ENCODE measurements at regions not wholly inside any gene's neighbourhood (a gene's known extent, or its start where the extent isn't known, plus 50 kb on each side); places are given as distances from the start of the nearest gene placed in this dataset.

DNA sequence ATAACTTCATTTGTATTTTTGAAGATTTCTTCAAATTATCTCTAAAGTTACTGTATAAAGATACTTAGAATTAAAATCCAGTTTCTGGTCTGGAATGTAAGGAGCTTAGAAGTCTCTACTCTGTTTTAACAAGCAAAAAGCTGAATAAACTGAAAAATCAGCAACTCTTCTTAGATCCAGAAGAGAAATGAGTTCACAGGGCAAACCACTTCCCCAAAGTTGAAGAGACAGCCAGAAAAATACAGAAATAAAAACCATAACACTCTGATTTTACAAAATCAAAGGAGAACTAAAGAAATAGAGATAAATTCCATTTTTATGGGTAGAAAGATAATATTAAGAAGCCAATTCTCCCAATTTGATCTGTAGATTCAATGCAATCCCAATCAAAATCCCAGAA is 1166.8 kb downstream of the ADGRL3 start:
- DNase-seq (ENCODE audit: low spot score), result no peak

DNA sequence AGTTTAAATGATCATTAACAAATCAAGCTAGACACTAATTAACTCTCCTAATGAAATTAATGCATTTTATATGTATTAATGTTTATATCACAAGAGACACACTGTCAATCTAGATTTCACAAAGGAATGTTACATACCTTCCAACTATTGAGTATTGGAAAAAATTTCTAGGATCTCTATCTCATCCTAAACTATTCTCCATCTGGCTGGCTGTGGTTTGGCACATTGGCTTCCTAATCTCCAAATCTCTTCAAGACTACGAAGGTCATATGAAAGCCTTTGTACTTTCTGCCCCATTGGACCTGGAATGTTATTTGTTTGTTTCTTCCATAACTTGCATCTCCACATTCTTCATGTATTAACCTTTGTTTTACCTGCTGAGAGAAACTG is 1160.0 kb downstream of the ADGRL3 start:
- DNase-seq (ENCODE audit: low spot score), result no peak

DNA sequence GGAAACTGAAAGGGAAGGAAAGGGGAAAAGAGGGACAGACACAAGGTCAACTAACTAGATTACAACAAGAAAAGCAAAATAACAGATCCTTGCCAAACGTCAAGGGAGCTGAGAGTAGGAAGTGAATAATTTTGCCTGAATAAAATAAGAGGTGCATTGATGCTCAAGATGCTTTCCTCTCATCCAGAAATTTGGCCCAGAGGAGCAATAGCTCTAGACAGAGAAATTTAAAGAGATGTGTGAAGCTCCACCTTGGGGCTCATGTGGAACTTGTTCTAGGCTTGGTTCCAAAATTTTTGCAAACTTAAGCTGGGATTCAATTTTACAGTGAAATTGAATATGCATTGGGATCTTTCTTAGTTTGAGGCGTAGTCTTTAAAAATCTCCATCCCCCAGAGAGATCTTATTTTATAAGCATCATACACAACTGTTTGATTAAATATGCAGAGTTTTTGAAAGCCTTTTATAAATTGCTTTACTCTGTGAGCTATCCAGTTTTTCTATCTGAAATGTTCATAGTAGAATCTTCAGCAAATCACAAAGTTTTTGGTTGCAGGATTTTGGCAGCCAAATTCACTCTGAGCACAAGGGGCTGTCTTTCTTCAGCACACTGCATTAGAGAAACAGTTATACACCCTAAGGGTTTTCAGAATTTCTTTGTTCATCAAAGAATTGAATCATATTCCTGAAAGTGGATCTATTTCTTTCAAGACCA is 1159.5 kb downstream of the ADGRL3 start:
- no peak for DNase-seq (ENCODE audit: low spot score)

DNA sequence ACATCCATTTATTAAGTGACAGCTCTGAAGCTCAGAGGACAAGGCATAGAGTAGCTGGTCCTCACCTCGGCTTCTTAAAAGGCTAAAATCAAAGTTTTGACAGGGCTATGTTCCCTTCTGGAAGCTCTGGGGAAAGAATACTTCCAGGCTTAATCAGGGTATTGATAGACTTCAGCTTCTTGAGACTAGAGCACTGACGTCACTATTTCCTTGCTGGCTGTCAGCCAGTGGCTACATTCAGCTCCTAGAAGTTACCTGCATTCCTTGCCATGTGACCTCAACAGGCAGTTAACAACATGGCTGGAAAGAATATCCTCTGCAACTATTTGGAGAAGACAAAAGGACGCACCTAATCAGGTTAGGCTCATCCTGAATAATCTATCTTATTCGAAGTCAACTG is 1144.8 kb downstream of the ADGRL3 start:
- no peak for DNase-seq (ENCODE audit: low spot score)

DNA sequence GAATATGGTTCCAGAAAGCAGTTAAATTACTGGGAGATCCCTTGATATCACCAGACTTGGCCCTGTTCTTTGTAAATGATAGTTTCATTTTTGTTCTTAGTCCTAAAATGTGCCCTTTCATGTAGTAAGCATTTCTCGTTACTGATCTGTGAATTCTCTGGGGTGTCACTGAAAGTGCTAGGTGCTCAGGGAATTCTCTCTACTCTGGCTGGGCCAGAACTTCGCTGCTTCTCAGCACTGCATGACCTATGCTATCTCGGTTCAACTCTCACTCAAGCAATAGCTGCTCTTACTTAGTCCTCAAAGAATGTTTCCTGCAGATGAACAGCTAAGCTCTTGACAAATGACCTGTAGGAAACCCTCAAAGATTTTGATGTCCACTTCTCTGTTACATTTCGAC is 1144.3 kb downstream of the ADGRL3 start:
- no peak for DNase-seq (ENCODE audit: low spot score)

DNA sequence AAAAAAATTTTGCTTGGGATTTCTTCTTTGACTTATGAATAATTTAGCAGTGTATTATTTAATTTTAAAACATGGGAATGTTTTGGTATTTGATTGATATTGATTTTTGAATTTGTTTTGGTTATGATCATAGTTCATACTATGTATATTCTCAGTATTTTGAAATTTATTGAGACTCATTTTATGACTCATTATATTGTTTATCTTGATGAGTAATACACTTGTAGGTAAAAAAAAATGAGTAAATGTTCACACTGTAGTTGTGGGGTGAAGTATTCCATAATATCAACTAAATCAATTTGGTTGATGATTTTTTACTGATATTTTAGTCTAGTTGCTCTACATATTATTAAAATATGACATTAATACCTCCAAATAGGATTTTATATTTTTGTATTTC is 1142.2 kb downstream of the ADGRL3 start:
- no peak for DNase-seq (ENCODE audit: low spot score)

DNA sequence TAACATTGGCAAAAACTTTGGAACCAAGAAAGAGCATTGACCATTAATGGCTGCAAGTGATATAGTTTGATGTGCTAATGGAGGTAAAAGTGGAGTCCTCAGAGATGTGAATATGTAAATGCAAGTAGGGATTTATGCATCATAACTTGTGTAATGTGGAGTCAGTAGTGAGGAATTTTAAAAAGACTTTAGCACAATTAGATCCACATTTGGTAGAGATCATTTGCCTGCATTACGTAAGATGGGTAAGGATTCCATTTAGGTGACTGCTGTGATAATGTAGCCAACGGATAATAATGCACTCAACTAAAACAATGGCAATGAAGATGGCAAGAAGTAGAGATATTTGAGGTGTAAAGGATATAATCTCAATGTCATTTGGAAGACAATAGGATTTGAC is 1128.4 kb downstream of the ADGRL3 start:
- DNase-seq (ENCODE audit: low spot score), result no peak

DNA sequence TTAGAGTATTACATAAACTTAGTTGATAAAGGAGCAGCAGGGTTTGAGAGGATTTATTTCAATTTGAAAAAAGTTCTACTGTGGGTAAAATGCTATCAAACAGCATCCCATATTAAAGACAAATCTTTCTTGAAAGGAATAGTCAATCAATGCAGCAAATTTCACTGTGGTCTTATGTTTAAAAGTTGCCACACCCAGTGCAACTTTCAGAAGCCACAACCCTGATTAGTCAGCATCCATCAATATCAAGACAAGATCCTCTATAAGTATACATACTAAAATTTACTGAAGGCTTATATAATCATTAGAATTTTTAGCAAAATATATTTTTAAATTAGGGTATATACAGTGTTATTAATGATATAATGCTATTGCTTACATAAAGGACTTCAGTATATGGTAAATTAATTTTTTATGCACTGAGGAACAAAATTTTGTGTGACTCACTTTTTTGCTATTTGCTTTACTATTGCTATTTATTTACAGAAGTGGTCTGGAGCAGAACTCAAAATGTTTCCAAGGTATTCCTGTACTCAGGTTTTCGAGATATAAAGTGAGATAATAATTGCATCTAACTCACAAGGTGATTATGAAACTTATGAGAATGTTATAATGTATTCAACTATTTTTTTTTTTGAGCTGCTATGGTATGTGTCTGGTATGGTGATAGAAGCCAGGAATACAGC is 1127.6 kb downstream of the ADGRL3 start:
- no peak for DNase-seq (ENCODE audit: low spot score)

DNA sequence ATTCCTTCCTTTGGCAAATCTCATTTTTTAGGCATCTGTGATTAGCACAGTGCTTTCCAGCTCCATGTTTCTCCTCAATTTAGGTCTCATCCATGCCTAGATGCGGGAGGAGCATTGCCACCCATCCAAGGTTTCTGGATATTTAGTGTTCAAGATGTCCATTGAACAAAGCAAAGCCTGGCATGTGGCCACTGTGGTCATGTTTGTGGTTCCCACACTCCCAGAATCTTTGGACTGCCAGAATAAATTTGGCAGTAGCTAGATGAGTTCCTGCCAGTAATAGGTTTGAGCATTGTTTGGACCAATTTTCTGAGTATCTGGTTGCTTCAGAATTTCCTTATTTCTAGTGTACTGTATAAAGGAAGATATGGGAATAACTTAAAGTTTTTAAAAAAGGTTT is 1124.1 kb downstream of the ADGRL3 start:
- no peak for DNase-seq (ENCODE audit: low spot score)

DNA sequence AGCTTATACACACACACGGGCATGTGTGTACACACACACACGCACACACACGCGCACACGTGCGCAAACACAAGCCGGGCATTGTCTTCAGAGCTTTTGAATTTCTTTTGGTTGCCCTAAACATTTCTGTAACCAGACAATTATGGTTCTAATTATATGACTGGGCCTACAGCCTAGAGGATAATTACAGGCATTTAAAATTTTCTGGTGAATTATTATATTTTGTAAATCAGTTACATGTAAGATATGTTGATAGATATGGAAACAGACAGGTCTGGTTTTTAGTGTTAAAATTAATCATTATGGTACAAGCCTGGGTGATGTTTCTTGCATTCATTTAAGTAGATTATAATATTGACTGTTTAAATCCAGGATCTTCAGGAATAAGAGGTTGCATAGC is 1120.5 kb downstream of the ADGRL3 start:
- DNase-seq (ENCODE audit: low spot score), result no peak

DNA sequence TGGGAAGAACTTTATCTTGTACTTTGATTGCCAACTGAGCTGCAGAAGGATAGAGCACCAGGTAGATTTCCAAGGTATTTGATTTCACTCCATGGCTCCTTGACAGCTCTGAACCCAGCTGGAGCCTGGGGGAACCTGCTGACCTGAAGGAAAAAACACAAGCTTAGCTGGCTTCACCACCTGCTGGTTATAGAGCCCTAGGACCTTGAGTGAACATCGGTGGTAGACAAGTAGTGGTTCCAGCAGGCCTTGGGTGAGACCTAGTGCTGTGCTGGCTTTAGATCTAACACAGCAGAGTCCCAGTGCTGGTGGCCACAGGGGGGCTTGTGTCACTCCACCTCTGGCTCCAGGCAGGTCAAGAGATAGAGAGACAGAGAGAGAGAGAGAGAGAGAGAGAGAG is 1102.6 kb downstream of the ADGRL3 start:
- DNase-seq (ENCODE audit: low spot score), result no peak

DNA sequence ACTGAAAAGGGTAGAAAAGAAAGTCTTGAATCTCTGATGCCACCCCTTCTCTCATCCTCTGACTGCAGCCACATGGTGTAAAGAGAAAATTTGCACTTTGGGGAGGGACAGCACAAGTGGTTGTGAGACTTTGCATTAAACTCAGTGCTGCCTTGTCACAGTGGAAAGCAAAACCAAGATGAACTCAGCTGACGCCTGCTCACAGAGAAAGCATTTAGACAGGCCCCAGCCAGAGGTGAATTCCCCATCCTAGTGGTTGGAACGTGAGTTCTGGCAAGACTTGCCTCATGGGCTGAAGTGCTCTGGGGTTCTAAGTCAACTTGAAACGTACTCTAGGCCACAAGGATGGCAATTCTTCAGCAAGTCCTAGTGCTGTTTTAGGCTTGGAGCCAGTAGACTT is 1101.4 kb downstream of the ADGRL3 start:
- no peak for DNase-seq (ENCODE audit: low spot score)

DNA sequence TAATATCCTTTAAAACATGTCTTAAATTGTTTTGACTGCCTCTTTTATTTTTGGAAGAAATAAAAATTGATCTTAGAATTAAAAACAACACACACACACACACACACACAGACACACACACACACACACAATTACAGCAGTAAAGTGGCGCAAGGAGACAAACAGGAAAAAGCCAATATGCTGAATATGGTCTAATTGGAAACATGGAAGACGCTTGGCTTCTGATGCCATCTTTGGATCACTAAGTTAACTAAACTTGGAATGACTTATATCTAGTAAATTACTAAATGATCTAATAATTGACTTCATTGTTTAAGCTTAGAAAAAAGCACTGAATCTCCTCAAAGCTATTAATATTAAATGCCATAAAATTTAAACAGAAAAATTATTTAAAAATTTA is 1093.4 kb downstream of the ADGRL3 start:
- DNase-seq (ENCODE audit: low spot score), result no peak

DNA sequence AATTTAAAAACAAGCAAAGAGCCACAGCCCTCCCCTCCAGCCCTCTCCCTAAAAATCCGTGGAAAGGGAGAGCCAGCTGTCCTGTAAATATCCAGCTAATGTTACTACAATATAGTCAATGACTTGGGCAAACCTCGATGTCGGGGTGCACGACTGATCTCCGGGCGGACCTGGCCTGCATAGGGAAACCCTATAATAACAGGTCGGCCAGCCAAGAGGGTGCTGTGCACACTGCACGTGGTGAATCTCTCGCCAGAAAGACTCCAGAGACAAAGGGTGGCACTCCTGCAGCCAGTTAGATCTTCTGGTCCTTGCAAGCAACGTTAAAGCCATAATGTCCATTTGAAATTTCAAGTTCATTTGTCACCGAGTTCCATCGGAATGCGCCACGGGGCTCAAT is 1092.8 kb downstream of the ADGRL3 start:
- no peak for DNase-seq (ENCODE audit: low spot score)

DNA sequence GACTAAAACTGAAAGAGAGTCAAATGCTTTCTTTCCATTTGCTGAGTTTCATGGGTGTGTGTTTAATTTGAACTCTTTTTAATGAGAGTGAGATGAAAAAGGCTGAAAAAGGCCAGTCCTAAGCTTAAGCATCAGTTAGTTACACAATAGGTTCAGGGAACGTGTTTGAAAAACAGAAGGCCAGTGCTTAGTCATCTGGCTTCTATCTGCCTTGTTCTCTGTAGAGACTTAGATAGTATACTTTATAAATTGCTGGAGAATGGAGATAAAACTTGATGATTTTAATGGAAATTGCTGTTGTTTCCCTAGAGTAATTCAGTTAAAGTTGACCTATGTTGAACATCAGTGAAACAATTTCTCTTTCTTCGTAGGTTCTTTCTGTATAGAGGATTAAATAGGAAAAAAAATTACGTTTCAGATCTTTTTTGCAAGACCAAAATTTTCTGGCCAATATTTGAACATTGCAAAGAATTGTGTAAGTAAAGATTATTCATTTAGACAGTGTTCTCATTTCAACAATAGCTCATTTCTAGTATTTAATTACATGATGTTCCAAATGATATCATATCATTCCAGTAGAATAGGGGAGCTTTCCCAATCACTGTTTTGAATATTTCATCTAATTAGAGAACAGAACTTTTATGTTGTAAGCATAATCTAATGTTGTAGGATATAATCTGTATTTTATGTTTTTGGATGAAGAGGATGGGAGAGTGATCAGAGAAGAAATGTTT is 1088.8 kb downstream of the ADGRL3 start:
- no peak for DNase-seq (ENCODE audit: low spot score)

DNA sequence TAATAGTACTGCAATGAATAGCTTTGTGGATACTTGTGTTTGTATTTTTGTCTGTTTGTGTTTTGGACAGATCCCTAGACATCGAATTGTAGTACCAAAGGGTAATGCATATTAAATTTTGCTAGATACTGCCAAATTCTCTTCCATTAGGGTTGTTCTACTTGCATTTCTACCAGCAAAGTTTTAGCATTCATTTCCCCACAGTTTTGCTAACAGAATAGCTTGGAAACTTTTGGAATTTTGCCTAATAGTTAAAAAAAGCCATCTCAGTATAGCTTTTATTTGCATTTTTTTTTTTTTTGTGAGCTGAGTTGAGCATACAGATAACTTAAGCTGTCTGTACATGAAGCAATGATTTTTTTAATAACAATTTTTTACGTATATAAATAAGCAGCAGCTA is 1084.9 kb downstream of the ADGRL3 start:
- DNase-seq (ENCODE audit: low spot score), result no peak

DNA sequence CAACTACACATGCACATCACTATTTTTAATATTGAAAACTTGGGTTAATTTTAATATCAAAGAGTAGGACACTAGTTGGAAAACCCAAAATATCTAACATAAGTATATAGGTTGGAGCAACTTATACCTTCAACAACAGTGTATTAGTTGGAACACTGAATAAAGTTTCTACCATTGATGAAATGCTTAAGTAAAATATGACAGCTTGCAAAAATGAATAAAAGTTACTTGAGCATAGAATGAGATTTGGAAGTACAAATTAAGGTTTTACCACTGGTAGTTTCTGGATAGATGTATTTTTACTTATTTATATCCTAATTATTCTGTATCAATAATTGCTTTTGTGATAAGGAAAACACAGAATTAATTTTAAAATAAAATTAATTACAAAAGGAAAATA is 1079.6 kb downstream of the ADGRL3 start:
- no peak for DNase-seq (ENCODE audit: low spot score)

DNA sequence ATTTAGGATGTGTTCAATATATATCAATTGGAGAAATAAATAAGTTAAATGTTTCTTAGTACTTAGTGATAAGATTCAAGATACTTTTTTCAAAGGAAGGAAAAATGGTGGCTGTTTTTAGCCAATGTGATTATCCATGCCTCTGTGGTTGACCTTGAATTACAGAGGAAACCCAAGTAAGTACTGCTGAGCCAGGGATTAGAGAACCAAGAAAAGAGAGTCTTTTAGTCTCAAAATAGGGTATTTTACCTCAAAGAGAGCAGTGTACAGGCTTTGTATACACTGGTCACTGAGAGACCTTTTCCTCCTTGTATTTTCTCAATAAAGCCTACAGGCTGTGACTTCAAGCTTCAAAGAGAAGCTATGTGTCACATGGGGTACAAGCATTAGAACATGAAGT is 1075.3 kb downstream of the ADGRL3 start:
- no peak for DNase-seq (ENCODE audit: low spot score)

DNA sequence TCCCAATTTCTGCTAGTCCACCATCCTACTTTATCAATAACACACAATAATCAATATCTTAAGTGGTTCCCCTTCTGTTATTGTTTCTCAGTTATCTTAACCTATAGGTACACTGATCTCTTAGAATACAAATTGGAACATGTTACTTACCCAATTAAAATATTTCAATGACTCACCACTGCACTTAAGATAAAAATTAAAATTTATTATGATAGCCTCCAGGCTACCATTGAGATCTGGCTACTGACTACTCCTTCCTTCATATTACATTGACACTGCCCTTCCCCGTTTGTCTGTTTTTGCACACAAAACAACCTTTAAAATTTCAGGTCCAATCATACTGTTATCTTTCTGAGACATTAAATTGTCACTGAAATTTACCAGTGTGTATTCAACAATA is 1074.7 kb downstream of the ADGRL3 start:
- no peak for DNase-seq (ENCODE audit: low spot score)

DNA sequence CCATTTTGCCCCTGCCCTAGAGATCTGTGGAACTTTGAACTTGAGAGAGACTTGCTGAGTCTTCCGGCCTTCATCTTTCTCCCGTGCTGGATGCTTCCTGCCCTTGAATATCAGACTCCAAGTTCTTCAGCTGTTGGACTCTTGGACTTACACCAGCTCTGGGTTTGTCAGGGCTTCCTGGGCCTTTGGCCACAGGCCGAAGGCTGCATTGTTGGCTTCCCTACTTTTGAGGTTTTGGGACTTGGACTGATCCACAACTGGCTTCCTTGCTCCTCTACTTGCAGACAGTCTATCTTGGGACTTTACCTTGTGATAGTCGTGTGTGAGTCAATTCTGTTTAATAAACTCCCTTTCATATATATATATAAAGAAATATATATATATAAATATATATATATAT is 1071.0 kb downstream of the ADGRL3 start:
- no peak for DNase-seq (ENCODE audit: low spot score)

DNA sequence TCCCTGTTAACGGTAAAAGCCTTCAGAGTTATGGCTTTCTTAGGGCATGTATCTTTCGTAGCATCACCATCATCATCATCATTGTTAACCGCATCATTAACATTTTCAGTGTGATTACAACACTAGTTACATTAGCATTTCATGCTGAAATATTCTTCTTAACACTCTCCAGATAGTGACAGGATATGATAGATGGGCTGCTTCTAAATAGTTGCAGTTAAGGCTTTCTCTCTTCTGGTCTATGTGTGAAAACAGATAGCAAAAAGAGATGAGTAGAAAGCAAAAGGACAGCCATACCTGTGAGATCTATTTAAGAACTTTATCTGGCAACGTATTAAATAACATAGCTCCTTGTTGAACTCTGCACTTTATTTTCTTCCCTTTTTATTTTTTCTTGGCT is 1069.8 kb downstream of the ADGRL3 start:
- no peak for DNase-seq (ENCODE audit: low spot score)

DNA sequence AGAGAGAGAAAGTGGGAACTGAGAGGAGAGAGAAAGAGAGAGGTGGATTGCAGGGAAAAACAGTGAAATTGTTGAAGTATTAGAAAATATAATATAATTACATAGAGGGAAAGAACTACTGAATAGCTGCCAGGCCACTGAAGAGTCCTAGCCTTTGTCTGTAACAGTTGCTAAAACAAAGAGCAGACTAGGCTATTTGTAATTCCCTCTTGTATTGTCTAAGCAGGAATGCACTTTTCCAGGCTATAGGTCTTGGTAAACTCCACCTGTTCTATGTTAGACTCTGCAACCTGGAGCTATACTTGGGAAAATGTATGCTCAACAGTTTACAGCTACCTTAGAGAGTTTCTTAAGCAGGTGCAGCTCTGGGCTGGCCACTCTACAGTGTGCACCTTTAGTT is 1063.3 kb downstream of the ADGRL3 start:
- no peak for DNase-seq (ENCODE audit: low spot score)

DNA sequence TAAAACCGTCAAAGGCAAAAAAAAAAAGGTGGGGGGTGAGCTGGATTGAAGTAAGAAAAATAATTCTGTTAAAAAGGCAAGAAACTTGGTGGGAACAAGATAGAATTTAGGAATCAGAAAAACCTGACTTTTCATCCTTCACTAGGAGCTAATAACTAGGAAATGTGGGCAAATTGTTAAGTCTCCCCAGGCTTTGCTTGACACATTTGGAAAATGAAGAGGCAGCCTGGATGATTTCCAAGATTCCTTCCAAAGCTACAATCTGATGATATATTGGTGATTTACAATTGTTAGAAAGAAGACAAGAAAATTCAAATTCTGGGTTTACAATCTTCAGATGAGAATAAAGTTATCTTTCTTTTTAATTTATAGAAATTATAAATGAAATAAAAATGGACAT is 1062.5 kb downstream of the ADGRL3 start:
- no peak for DNase-seq (ENCODE audit: low spot score)

DNA sequence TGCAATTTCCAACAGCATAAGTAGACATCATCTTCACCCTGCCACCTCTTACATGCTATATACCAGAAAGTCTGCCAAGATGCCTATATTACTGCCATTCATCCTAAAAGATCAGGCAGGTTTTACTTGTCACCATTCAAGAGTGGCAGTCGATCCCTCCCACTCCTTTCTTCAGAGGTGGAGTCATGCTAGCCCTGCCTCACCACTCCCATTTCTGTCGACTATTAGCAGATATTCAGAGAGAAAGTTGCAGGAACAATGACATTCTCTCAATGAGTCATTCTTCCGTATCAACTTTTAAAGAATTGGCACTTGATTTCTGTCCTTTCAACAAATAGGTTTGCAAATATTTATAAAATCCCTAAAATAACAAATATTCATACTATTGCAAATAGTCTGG is 1060.1 kb downstream of the ADGRL3 start:
- DNase-seq (ENCODE audit: low spot score), result no peak

Data from activated CD4-positive, alpha-beta T cell treated with anti-CD3 and anti-CD28 coated beads, Interleukin-2, Interleukin-4, amounts not matched to agents 100 ng/mL and 50 ng/mL, durations not matched to agents 16 hours and 8 hours (primary cell).